ENCODE measurements at regions not wholly inside any gene's neighbourhood (a gene's known extent, or its start where the extent isn't known, plus 50 kb on each side); places are given as distances from the start of the nearest gene placed in this dataset.

GRCh38 chr18:10047237-10047636 is 133.4 kb downstream of the VAPA start:
- no peak for TF ChIP-seq CTCF (IDR thresholded peaks at IDR 0.05)
- no peak for TF ChIP-seq POLR2A (IDR thresholded peaks at IDR 0.05)
- TF ChIP-seq POLR2AphosphoS5 (IDR thresholded peaks at IDR 0.05): no peak

All from breast epithelium (tissue), 3 donors.